ENCODE measurements at regions not wholly inside any gene's neighbourhood (a gene's known extent, or its start where the extent isn't known, plus 50 kb on each side); places are given as distances from the start of the nearest gene placed in this dataset.

DNA sequence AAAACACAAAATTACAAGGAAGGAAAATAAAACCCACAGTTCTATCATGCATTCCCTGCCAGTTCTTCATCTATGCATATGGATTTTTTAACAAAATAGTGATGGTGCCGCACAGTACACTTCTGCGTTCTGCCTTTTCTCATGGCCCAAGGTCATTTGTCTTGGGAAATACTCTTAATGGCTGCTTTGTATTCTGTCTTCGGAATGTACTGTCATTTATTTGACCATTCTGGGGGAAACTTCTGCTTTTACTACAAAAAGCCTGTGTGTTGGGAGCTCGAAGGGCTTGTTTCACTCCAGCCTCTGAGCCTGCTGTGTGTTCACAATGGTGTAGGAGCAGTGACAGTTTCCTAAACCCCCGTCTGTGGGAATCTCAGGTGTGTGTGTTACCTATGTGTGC, 82.8 kb upstream of the SEC14L1 start:
- BruUV-seq (replicated peaks), result no TSS peak
- CTCF ChIA-PET, result no interaction called here

DNA sequence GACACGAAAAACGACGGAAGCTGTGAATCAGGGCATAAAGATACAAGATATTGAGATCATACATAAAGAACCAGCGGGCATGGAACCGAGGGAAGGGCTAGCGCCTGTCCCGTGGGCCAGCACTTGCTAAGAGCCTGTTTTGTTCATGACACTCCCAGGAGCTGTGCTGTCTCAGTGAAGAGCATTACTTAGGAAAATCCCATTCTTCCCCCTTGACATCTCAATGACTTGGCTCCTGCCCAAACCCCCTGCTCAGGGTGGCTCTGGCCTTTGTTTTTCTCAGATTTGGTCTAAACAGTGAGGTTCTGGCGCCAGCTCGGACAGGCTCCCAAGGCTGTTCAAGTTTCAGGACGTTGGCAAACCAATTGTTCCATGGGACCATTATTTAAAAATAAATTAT, 79.1 kb upstream of the SEC14L1 start:
- no peaks in the 10 kb centered on the region for H3K27me3 ChIP-seq (ENCODE audit: insufficient read depth, low read depth)
- CTCF ChIA-PET, result no interaction called here
- H4K20me1 ChIP-seq (ENCODE audit: insufficient read depth), result no peaks in the 10 kb centered on the region
- DNase-seq, result no peak
- H3K36me3 ChIP-seq (ENCODE audit: low read depth), result no peaks in the 10 kb centered on the region
- H3F3A ChIP-seq (ENCODE audit: insufficient read depth, low read depth), result no peaks in the 10 kb centered on the region
- intact Hi-C loops (cut with micrococcal nuclease; ENCODE audit: unreplicated experiment), result loop anchor here (10.0 kb wide), 1 partner anchor 597 kb away; the partner anchor contains the start of gene AANAT
- H3K4me3 ChIP-seq, result no peak overlapping the region
- no peak overlapping the region for H3K27ac ChIP-seq
- no peaks in the 10 kb centered on the region for H3K4me1 ChIP-seq (replicated peaks; ENCODE audit: insufficient read depth)
- TF ChIP-seq, protein P1, sequence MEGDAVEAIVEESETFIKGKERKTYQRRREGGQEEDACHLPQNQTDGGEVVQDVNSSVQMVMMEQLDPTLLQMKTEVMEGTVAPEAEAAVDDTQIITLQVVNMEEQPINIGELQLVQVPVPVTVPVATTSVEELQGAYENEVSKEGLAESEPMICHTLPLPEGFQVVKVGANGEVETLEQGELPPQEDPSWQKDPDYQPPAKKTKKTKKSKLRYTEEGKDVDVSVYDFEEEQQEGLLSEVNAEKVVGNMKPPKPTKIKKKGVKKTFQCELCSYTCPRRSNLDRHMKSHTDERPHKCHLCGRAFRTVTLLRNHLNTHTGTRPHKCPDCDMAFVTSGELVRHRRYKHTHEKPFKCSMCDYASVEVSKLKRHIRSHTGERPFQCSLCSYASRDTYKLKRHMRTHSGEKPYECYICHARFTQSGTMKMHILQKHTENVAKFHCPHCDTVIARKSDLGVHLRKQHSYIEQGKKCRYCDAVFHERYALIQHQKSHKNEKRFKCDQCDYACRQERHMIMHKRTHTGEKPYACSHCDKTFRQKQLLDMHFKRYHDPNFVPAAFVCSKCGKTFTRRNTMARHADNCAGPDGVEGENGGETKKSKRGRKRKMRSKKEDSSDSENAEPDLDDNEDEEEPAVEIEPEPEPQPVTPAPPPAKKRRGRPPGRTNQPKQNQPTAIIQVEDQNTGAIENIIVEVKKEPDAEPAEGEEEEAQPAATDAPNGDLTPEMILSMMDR (conservative IDR thresholded peaks at IDR 0.05), result no peak
- TF ChIP-seq EZH2 (IDR thresholded peaks at IDR 0.05; ENCODE audit: low read depth), result no peak
- no peaks in the 10 kb centered on the region for H3K9me2 ChIP-seq (ENCODE audit: insufficient read depth)
- no peaks in the 10 kb centered on the region for H3K9me3 ChIP-seq (ENCODE audit: insufficient read depth, low read depth)
- POLR2A ChIA-PET (ENCODE audit: unreplicated experiment), result no interaction called here
- no peaks in the 10 kb centered on the region for H3K79me2 ChIP-seq (ENCODE audit: low read depth)
- H3K4me2 ChIP-seq, result no peak overlapping the region
- no TSS peak for BruUV-seq (replicated peaks)
- no peak overlapping the region for H2AFZ ChIP-seq

More for the DNA sequence above, 82.8 kb upstream of the SEC14L1 start:
- no peak for TF ChIP-seq EZH2 (IDR thresholded peaks at IDR 0.05; ENCODE audit: low read depth)
- TF ChIP-seq, protein P1 (conservative IDR thresholded peaks at IDR 0.05), result no peak
- POLR2A ChIA-PET (ENCODE audit: unreplicated experiment), result interaction anchor here (0.5 kb wide), 1 partner anchor 185 kb away, joined by 3 read pairs; no protein-coding TSS in a partner anchor
- no peak overlapping the region for H2AFZ ChIP-seq
- no peak overlapping the region for H3K4me3 ChIP-seq
- H3K4me2 ChIP-seq, result no peak overlapping the region
- intact Hi-C loops (cut with micrococcal nuclease; ENCODE audit: unreplicated experiment), result loop anchor here (5.0 kb wide), 2 partner anchors 46 to 261 kb away; no protein-coding TSS in a partner anchor
- H3K4me1 ChIP-seq (replicated peaks; ENCODE audit: insufficient read depth), result no peaks in the 10 kb centered on the region
- no peaks in the 10 kb centered on the region for H3K9me3 ChIP-seq (ENCODE audit: insufficient read depth, low read depth)
- no peaks in the 10 kb centered on the region for H3K79me2 ChIP-seq (ENCODE audit: low read depth)
- H3K36me3 ChIP-seq (ENCODE audit: low read depth), result no peaks in the 10 kb centered on the region
- H3K27ac ChIP-seq, result no peak overlapping the region
- no peaks in the 10 kb centered on the region for H3K27me3 ChIP-seq (ENCODE audit: insufficient read depth, low read depth)
- no peaks in the 10 kb centered on the region for H4K20me1 ChIP-seq (ENCODE audit: insufficient read depth)
- no peak for DNase-seq
- no peaks in the 10 kb centered on the region for H3F3A ChIP-seq (ENCODE audit: insufficient read depth, low read depth)
- no peaks in the 10 kb centered on the region for H3K9me2 ChIP-seq (ENCODE audit: insufficient read depth)

GRCh38 chr17:77064598-77064997, 76.2 kb upstream of the SEC14L1 start:
- ChIA-PET POLR2A (ENCODE audit: unreplicated experiment) (no interaction called here), CTCF (interaction anchor here (0.6 kb wide), 1 partner anchor 41 kb away, joined by 12 read pairs; no protein-coding TSS in a partner anchor)
- Histone ChIP-seq H3K4me3 (no peak overlapping the region), H3K9me2 (ENCODE audit: insufficient read depth) (no peaks in the 10 kb centered on the region), H3K79me2 (ENCODE audit: low read depth) (no peaks in the 10 kb centered on the region), H3F3A (ENCODE audit: insufficient read depth, low read depth) (no peaks in the 10 kb centered on the region), H3K36me3 (ENCODE audit: low read depth) (no peaks in the 10 kb centered on the region), H2AFZ (no peak overlapping the region), H3K4me2 (no peak overlapping the region), H4K20me1 (ENCODE audit: insufficient read depth) (no peaks in the 10 kb centered on the region), H3K27ac (no peak overlapping the region), H3K4me1 (replicated peaks; ENCODE audit: insufficient read depth) (0 out of 2 replicates have a peak, but pooled peaks cover 6% of the 10 kb centered on the region), H3K27me3 (ENCODE audit: insufficient read depth, low read depth) (no peaks in the 10 kb centered on the region), H3K9me3 (ENCODE audit: insufficient read depth, low read depth) (no peaks in the 10 kb centered on the region)
- intact Hi-C loops (cut with micrococcal nuclease; ENCODE audit: unreplicated experiment), result loop anchor here (10.0 kb wide), 1 partner anchor 600 kb away; the partner anchor contains the start of gene AANAT
- TF ChIP-seq EZH2 (IDR thresholded peaks at IDR 0.05; ENCODE audit: low read depth), result no peak
- TF ChIP-seq, protein P1 (conservative IDR thresholded peaks at IDR 0.05), result no peak
- no TSS peak for BruUV-seq (replicated peaks)
- DNase-seq, result no peak
